SK-N-SH (cell line): ENCODE measurements at regions not wholly inside any gene's neighbourhood (a gene's known extent, or its start where the extent isn't known, plus 50 kb on each side); places are given as distances from the start of the nearest gene placed in this dataset.

ENCODE experiments used
- CTCF ChIA-PET: fragments of 300-600, 350-600 bp; formaldehyde crosslinking; extraction: SDS; loops from one replicate; lab custom pipeline; 2021; lab: Yijun Ruan, JAX
- POLR2A ChIA-PET: fragments of 350-600 bp; sonication (Branson Sonifier 250); formaldehyde crosslinking; extraction: SDS; loops from one replicate; lab custom pipeline; 2020; ENCODE audit warnings: antibody characterized with exemption, inconsistent platforms; lab: Yijun Ruan, JAX
- DNase-seq: peaks from one replicate; pipeline ENCODE4 v3.0.0; 2012
- H2AFZ ChIP-seq: fragments of 200-600 bp; sonication (generic); 2 replicates; pipeline ENCODE4 v1.8.1; 2016; ENCODE audit warnings: antibody characterized with exemption, mild to moderate bottlenecking, low read depth
- H3F3A ChIP-seq: fragments of 200-600 bp; sonication (generic); replicated peaks from 2 replicates; pipeline ENCODE3; 2016; ENCODE audit warnings: antibody characterized with exemption, mild to moderate bottlenecking; ENCODE audit not compliant: insufficient read depth
- H3K27ac ChIP-seq, 2 experiments: fragments of 200-500 bp in 1 of 2; fragments of 200-600 bp in 1 of 2; sonication (Bioruptor generic) in 1 of 2; sonication (generic), shearing (Covaris generic) in 1 of 2; 2 replicates each; pipeline versions ENCODE4 v1.5.1 to v1.6.1; 2014 to 2016; ENCODE audit warnings: low read depth in 2 of 2, inconsistent platforms in 1 of 2, low read length in 1 of 2, mild to moderate bottlenecking in 1 of 2, mixed read lengths in 1 of 2
- H3K27me3 ChIP-seq: fragments of 200-600 bp; sonication (generic), shearing (Covaris generic); 2 replicates; pipeline ENCODE4 v1.6.1; 2016; ENCODE audit warnings: mixed run types; ENCODE audit not compliant: insufficient read depth
- H3K36me3 ChIP-seq, 2 experiments: fragments of 200-500 bp in 1 of 2; fragments of 200-600 bp in 1 of 2; sonication (Bioruptor generic) in 1 of 2; sonication (generic) in 1 of 2; replicated peaks in 1 of 2; 2 replicates each; pipeline versions ENCODE3 to v1.5.1; 2014 to 2016; ENCODE audit warnings: low read length in 1 of 2, mild to moderate bottlenecking in 1 of 2; ENCODE audit not compliant: insufficient read depth in 2 of 2, control insufficient read depth in 1 of 2
- H3K4me1 ChIP-seq, 2 experiments: fragments of 200-500 bp in 1 of 2; fragments of 200-600 bp in 1 of 2; sonication (Bioruptor generic) in 1 of 2; sonication (generic), shearing (Covaris generic) in 1 of 2; 2 replicates each; pipeline versions ENCODE4 v1.5.1 to v1.6.1; 2014 to 2016; ENCODE audit warnings: low read depth in 1 of 2, low read length in 1 of 2, mixed run types in 1 of 2; ENCODE audit not compliant: insufficient read depth in 2 of 2, control insufficient read depth in 1 of 2
- H3K4me2 ChIP-seq: fragments of 200-600 bp; sonication (generic), shearing (Covaris generic); 2 replicates; pipeline ENCODE4 v1.6.1; 2017; ENCODE audit warnings: mixed run types
- H3K4me3 ChIP-seq, 2 experiments: fragments of 200-500 bp in 1 of 2; fragments of 200-600 bp in 1 of 2; sonication (Bioruptor generic) in 1 of 2; sonication (generic), shearing (Covaris generic) in 1 of 2; 2 replicates each; pipeline versions ENCODE4 v1.5.1 to v1.8.1; 2014 to 2016; ENCODE audit warnings: low read depth in 2 of 2, inconsistent platforms in 1 of 2, low read length in 1 of 2, mild to moderate bottlenecking in 1 of 2, mixed read lengths in 1 of 2, moderate library complexity in 1 of 2
- H3K79me2 ChIP-seq: fragments of 200-600 bp; sonication (generic); 2 replicates; pipeline ENCODE4 v1.8.1; 2017; ENCODE audit warnings: mild to moderate bottlenecking; ENCODE audit not compliant: insufficient read depth
- H3K9ac ChIP-seq: fragments of 200-600 bp; sonication (generic); 2 replicates; pipeline ENCODE4 v1.6.1; 2017; ENCODE audit warnings: mixed run types
- H3K9me2 ChIP-seq: fragments of 200-600 bp; sonication (generic); 2 replicates; pipeline ENCODE4 v1.6.1; 2017; ENCODE audit warnings: mixed run types
- H3K9me3 ChIP-seq: fragments of 200-600 bp; sonication (generic); 2 replicates; pipeline ENCODE4 v1.6.1; 2017; ENCODE audit warnings: mixed run types, mild to moderate bottlenecking, moderate library complexity
- H4K20me1 ChIP-seq: fragments of 200-600 bp; sonication (generic); 2 replicates; pipeline ENCODE4 v1.6.1; 2017; ENCODE audit warnings: mild to moderate bottlenecking, mixed run types; ENCODE audit not compliant: insufficient read depth
- CHD2 ChIP-seq: fragments of 150-350 bp; IDR thresholded peaks from 2 replicates; pipeline ENCODE4 v1.6.1; 2018; ENCODE audit warnings: low read length; ENCODE audit not compliant: partially characterized antibody
- CTCF ChIP-seq: fragments of 200-600 bp; sonication (generic); IDR thresholded peaks from 2 replicates; pipeline ENCODE4 v1.6.1; 2017; ENCODE audit warnings: antibody characterized with exemption, mild to moderate bottlenecking, moderate library complexity
- EZH2phosphoT487 ChIP-seq: fragments of 200-600 bp; sonication (generic); IDR thresholded peaks from 2 replicates; pipeline ENCODE4 v1.6.1; 2017; ENCODE audit warnings: low read depth, mixed run types, mild to moderate bottlenecking, antibody characterized with exemption, moderate library complexity, borderline replicate concordance
- GABPA ChIP-seq: IDR thresholded peaks from 2 replicates; pipeline ENCODE4 v1.4.0; 2012; ENCODE audit warnings: low read depth, mild to moderate bottlenecking
- JUND ChIP-seq: IDR thresholded peaks from 2 replicates; pipeline ENCODE4 v1.4.0; 2012
- MEF2A ChIP-seq: IDR thresholded peaks from 2 replicates; pipeline ENCODE4 v1.4.0; 2012; ENCODE audit warnings: low read depth, borderline replicate concordance
- PBX3 ChIP-seq: IDR thresholded peaks from 2 replicates; pipeline ENCODE4; 2012
- POLR2AphosphoS5 ChIP-seq: IDR thresholded peaks from 2 replicates; pipeline ENCODE4 v1.6.1; 2012; ENCODE audit warnings: low read depth, low read length
- RCOR1 ChIP-seq: fragments of 150-350 bp; IDR thresholded peaks from 2 replicates; pipeline ENCODE4 v1.6.1; 2017; ENCODE audit warnings: antibody characterized with exemption, low read length
- RFX5 ChIP-seq: IDR thresholded peaks from 2 replicates; pipeline ENCODE4 v1.6.1; 2012; ENCODE audit warnings: mild to moderate bottlenecking, improper control_type of control experiment, low read length
- RXRA ChIP-seq: IDR thresholded peaks from 2 replicates; pipeline ENCODE4 v1.4.0; 2012; ENCODE audit warnings: low read depth, mild to moderate bottlenecking, borderline replicate concordance
- SIN3A ChIP-seq: IDR thresholded peaks from 2 replicates; pipeline ENCODE4 v1.6.1; 2012; ENCODE audit warnings: low read depth, mild to moderate bottlenecking, low read length, moderate library complexity, borderline replicate concordance
- TAF1 ChIP-seq: IDR thresholded peaks from 2 replicates; pipeline ENCODE4 v1.6.1; 2012; ENCODE audit warnings: low read depth, mild to moderate bottlenecking, low read length, moderate library complexity, borderline replicate concordance
- TCF12 ChIP-seq: IDR thresholded peaks from 2 replicates; pipeline ENCODE4 v1.4.0; 2012
- TEAD4 ChIP-seq: IDR thresholded peaks from 2 replicates; pipeline ENCODE4 v1.4.0; 2012; ENCODE audit warnings: mild to moderate bottlenecking, borderline replicate concordance; ENCODE audit not compliant: insufficient read depth
- YY1 ChIP-seq: IDR thresholded peaks from 2 replicates; pipeline ENCODE4 v1.4.0; 2012; ENCODE audit warnings: low read depth, mild to moderate bottlenecking
- TF ChIP-seq, protein P1 (sequence below): fragments of 150-350 bp; IDR thresholded peaks from 2 replicates; pipeline ENCODE4 v1.6.1; 2016; ENCODE audit warnings: mild to moderate bottlenecking, low read depth, low read length
- TF ChIP-seq, protein P2 (sequence below): fragments of 150-350 bp; IDR thresholded peaks from 2 replicates; pipeline ENCODE4 v1.6.1; 2017; ENCODE audit warnings: antibody characterized with exemption, low read length, low read depth, borderline replicate concordance
- TF ChIP-seq, protein P3 (sequence below): IDR thresholded peaks from 2 replicates; pipeline ENCODE4 v1.6.1; 2012; ENCODE audit warnings: mild to moderate bottlenecking, low read depth, low read length, moderate library complexity

DNA sequence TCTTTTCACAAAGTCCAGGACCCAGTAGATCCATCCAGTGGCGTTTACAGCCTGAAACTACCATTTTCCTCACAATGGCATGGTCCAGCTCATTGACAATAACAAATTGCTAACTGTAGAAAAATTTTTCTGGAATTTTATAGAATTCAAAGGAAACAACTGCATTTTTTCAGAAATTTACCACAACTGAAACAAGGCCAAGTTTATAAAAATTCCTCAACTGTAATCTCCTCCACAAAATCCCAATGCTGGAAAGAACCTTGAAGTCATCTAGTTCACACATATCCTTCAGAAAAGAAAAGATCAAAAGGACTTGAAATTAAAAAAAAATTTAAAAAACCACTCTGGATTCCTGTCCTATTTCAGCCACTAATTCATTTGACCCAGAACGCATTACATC is 226.0 kb upstream of the CTAGE1 start (continued):
- no peak for TF ChIP-seq PBX3
- TF ChIP-seq, all 33 proteins: peak for 0

GRCh38 chr18:22650247-22650646 is 232.5 kb upstream of the CTAGE1 start:
- POLR2A ChIA-PET, result no interaction called here
- Histone ChIP-seq H3K4me3 (no peak overlapping the region), H3F3A (peaks cover 3% of the 10 kb centered on the region), H3K36me3 (no peaks in the 10 kb centered on the region), H3K4me1 (no peaks in the 10 kb centered on the region), H3K27me3 (no peaks in the 10 kb centered on the region; the same call in 1 of the 2 replicates), H3K4me2 (no peak overlapping the region), H3K27ac (no peak overlapping the region), H3K9me3 (peaks cover 13% of the 10 kb centered on the region; the same call in 1 of the 2 replicates), H3K9ac (no peak overlapping the region), H4K20me1 (no peaks in the 10 kb centered on the region), H3K79me2 (no peaks in the 10 kb centered on the region), H2AFZ (no peak overlapping the region), H3K9me2 (no peaks in the 10 kb centered on the region; the same call in 1 of the 2 replicates)
- TF ChIP-seq TEAD4 (no peak), CTCF (no peak), YY1 (no peak), RXRA (no peak), MEF2A (no peak), TAF1 (no peak), TCF12 (no peak), GABPA (no peak), RFX5 (no peak), JUND (no peak), PBX3 (no peak), CHD2 (no peak), RCOR1 (no peak), POLR2AphosphoS5 (no peak), SIN3A (no peak), EZH2phosphoT487 (no peak)
- TF ChIP-seq, protein P1, sequence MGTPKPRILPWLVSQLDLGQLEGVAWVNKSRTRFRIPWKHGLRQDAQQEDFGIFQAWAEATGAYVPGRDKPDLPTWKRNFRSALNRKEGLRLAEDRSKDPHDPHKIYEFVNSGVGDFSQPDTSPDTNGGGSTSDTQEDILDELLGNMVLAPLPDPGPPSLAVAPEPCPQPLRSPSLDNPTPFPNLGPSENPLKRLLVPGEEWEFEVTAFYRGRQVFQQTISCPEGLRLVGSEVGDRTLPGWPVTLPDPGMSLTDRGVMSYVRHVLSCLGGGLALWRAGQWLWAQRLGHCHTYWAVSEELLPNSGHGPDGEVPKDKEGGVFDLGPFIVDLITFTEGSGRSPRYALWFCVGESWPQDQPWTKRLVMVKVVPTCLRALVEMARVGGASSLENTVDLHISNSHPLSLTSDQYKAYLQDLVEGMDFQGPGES, result no peak
- TF ChIP-seq, protein P2, sequence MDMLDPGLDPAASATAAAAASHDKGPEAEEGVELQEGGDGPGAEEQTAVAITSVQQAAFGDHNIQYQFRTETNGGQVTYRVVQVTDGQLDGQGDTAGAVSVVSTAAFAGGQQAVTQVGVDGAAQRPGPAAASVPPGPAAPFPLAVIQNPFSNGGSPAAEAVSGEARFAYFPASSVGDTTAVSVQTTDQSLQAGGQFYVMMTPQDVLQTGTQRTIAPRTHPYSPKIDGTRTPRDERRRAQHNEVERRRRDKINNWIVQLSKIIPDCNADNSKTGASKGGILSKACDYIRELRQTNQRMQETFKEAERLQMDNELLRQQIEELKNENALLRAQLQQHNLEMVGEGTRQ, result no peak
- TF ChIP-seq, protein P3, sequence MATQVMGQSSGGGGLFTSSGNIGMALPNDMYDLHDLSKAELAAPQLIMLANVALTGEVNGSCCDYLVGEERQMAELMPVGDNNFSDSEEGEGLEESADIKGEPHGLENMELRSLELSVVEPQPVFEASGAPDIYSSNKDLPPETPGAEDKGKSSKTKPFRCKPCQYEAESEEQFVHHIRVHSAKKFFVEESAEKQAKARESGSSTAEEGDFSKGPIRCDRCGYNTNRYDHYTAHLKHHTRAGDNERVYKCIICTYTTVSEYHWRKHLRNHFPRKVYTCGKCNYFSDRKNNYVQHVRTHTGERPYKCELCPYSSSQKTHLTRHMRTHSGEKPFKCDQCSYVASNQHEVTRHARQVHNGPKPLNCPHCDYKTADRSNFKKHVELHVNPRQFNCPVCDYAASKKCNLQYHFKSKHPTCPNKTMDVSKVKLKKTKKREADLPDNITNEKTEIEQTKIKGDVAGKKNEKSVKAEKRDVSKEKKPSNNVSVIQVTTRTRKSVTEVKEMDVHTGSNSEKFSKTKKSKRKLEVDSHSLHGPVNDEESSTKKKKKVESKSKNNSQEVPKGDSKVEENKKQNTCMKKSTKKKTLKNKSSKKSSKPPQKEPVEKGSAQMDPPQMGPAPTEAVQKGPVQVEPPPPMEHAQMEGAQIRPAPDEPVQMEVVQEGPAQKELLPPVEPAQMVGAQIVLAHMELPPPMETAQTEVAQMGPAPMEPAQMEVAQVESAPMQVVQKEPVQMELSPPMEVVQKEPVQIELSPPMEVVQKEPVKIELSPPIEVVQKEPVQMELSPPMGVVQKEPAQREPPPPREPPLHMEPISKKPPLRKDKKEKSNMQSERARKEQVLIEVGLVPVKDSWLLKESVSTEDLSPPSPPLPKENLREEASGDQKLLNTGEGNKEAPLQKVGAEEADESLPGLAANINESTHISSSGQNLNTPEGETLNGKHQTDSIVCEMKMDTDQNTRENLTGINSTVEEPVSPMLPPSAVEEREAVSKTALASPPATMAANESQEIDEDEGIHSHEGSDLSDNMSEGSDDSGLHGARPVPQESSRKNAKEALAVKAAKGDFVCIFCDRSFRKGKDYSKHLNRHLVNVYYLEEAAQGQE, result no peak
- no peak for DNase-seq
- CTCF ChIA-PET, result no interaction called here
